Right ventricle myocardium inferior (tissue), 1 donor: ENCODE measurements at regions not wholly inside any gene's neighbourhood (a gene's known extent, or its start where the extent isn't known, plus 50 kb on each side); places are given as distances from the start of the nearest gene placed in this dataset.
"Not testable (repeated sequence)": the region's sequence is repeated elsewhere in the genome, so short reads cannot be mapped to it uniquely, and the experiment has no call there.

Source experiments
- ATAC-seq: fragments of 200-7000 bp; cut with Tn5 transposase; one replicate; pipeline ENCODE4 v1.9.1; 2020; ENCODE audit warnings: mild to moderate bottlenecking, moderate library complexity
- DNase-seq: peaks from one replicate; pipeline ENCODE4 v3.0.0; 2021; ENCODE audit errors: missing footprints
- intact Hi-C: fragments of 100-400 bp; cut with DNase I; formaldehyde crosslinking; loops from one replicate; pipeline ENCODE4 v1.11.0; 2022
- donor health status: DM: no; HTN: yes; CAD: no; lungs with severe emphysema.

DNA sequence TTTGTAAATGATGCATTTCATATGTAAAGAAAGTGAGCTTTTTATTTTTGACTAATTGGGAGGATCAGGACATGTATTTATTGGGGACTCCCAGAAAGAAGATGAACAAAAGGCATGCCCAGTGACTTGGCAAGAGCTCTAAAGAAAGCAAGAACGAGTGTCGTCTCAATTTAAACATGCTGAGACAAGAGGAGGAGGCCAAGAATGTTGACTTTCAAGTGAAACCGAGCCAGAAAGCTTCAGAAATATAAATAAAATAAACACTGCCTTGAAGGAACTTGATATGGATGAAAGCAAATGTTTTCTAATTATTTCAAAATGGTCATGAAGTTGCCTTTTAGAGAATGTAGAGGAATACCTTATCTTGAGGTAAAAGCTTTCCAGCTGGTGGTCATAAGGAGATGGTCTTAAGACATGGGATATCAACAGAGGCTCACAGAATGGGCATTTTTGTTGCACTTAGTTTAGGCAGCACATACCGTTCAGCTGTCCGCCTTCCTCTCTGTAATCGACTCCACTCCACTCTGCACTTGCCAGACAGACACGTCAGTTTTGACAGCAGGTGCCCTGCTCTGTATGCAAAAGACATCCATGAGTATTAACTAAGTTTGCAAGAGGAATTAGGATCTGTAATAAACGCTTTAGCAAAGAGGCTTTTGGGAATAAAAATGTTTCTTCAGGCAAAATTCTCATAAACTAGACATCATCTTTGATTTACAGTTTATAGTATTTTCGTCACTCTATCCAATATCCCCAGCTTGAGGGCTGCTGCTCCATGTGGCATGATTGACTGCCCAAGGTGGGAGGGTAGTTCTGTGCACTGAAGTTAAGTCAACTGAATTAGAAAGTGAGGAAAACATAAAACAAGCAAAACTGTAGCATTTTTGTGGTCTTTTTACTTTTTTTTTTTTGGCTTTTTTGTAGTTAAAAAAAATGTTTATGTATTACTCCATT is 613.1 kb downstream of the PKHD1 start:
- intact Hi-C loops, result no loop called here
- no peak for DNase-seq
- no peak for ATAC-seq

DNA sequence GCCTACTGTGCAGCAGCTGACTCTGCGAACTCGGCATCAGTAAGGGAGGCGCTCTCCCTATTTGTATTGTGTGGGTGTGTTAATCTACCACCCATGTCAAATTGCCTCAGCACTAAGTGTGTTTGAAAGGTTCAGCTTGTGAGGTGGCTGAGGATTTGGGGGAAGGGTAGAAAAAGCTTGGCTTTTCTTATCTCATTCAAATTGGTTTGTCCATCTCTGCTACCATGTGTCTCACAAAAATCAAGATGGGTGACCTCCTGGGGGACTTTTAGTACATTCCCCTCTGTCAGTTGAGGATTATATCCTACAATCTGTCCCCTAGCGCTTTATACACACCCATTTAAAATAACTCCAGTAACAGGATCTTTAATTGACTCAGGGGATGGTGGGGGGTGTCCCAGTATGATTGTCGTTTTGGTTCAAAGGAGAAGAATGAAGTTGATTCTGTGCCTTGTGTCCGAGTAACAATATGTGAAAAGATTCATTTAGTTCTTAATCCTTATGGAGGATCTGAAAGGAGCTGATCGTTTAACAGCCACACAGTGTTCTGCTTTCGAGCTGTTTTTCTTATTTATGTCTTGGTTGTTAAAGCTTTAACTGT is 609.6 kb downstream of the PKHD1 start:
- ATAC-seq (no peak), DNase-seq (no peak)
- intact Hi-C loops, result no loop called here

DNA sequence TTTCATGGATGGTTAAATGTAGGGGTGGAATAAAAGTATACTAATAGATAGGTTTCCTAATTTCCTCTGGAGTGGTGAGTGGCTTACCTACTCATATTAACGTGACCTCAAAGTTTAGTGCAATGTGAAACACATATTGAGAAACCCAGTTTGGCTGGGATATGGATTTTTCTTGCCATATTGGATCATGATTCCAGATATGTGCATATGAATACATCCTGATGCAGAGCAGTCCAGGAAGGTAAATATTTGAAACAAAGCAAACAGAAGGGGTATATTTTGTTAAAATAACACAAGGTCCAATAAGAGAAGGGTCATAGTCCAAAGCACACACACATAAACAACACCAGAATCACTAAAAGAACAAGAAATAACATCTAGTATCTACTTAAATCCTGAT is 608.1 kb downstream of the PKHD1 start:
- ATAC-seq (no peak), DNase-seq (no peak)
- intact Hi-C loops, result no loop called here

DNA sequence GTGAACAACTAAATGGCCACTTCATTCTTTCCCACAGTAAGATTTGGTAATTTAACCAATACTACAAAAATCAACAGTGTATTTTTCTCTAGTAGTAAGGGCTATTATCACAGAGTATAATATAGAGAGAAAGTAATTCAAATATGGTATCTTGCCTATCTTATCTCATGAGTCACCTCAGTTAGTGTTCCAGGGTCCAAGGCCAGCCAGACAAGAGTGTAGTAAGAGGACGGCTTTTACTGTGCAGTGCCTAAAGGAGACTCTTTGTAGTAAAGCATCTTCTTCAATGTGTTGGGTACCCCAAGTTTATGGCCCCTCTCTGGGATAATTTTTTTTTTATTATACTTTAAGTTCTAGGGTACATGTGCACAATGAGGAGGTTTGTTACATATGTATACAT is 607.4 kb downstream of the PKHD1 start:
- DNase-seq, result no peak
- intact Hi-C loops, result no loop called here
- no peak for ATAC-seq

DNA sequence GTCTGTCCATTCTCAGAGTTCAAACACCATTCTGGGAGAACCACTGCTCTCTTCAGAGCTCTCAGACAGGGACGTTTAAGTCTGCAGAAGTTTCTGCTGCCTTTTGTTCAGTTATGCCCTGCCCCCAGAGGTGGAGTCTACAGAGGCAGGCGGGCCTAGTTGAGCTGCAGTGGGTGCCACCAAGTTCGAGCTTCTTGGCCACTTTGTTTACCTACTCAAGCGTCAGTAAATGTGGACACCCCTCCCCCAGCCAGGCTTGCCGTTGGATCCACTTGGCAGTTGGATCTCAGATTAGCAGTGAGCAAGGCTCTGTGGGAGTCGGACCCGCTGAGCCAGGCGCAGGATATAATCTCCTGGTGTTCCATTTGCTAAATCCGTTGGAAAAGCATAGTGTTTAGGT is 601.5 kb downstream of the PKHD1 start:
- ATAC-seq, DNase-seq, intact Hi-C loops: not testable (repeated sequence)

DNA sequence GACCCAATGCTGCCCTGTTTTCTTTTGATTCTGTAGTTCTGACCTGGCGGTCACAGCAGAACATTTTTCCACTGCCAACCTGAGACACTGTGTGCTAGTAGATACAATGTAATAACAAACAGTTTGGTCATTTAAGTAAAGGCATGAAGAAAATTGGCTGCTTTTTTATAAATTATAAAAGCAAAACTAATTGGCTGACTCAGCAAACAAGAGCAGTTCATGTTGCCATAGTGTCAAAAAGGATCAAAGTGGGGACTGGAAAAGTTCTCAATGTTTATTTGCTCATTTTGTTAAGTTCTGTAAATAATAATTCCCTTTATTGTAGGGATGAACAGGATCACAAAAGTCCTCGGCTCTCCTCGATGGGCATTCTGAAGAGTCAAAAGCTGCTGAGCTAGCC is 599.5 kb downstream of the PKHD1 start:
- intact Hi-C loops, result no loop called here
- ATAC-seq (no peak), DNase-seq (no peak)

DNA sequence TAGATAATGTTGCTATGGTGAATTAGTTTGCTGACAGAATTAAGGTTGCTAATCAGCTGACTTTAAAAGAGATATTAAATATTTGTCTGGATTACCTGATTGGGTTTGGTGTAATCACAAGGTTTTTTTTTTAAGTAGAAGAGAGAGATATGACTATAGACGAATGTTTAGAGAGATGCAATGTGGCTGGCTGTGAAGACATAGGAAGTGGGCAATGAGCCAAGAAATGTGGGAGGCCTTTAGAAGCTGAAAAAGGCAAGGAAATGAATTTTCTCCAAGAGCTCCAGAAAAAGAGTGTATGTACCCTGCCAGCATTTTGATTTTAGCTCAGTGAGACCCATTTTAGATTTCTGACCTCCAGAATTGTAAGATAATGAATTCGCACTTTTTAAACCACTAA is 598.3 kb downstream of the PKHD1 start:
- ATAC-seq (no peak), DNase-seq (no peak)

DNA sequence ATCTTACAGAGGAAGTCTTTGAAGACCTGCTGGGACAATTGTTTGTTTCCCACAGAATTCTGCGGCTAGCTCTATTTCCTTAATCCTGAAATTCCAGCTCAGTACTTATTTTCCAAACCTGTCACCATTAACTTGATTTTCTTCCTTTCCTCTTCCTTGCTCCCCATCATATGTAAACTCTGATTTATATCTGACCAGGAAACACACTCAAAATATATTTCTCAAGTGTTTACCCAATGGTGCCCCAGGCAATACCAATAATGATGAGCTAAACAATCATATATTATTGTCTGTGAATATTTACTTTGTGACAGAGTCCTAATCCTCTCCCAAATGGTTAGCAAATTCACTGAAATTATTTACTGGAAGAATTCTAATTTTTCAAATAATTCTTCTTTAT is 597.3 kb downstream of the PKHD1 start:
- intact Hi-C loops, result no loop called here
- DNase-seq (no peak), ATAC-seq (no peak)

More for the DNA sequence above, 598.3 kb downstream of the PKHD1 start:
- intact Hi-C loops, result no loop called here

DNA sequence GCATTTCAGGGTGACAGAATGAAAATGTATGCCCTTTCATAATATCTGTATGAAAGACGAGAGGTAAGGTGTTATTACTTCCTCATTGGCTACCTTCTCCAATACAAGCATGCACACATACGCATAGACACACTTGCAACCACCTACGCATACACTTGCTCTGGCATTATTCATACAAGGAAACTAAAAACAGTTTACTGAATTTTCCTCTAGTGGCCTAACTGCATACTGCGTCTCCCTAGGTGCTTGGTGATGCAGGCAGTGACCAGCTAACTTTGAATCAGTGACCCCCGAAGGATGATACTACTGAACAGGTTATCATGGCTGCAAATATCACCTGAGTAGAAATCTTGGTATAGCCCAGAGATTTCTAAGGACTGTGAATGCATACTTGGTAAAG is 593.1 kb downstream of the PKHD1 start:
- no peak for ATAC-seq
- no peak for DNase-seq
- intact Hi-C loops, result no loop called here

DNA sequence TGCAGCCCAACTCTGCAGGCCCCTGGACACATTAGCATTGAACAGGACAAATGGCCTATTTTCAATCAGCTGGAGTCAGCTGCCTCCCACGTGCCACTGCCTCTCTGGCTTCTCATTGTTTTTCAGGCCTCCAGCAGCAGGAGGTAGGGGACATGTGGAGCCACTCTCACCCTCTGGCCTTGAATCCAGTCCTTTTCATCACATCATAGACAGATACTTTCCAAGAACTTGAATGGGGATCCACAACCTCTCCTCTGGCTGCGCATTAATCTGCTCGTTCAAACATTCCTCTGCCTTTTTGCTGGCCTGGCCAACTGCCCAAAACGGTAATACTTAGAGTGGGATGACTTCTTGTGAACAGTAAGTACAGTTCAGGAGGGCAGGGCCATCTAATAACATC is 592.3 kb downstream of the PKHD1 start:
- no peak for DNase-seq
- intact Hi-C loops, result no loop called here
- ATAC-seq, result no peak

DNA sequence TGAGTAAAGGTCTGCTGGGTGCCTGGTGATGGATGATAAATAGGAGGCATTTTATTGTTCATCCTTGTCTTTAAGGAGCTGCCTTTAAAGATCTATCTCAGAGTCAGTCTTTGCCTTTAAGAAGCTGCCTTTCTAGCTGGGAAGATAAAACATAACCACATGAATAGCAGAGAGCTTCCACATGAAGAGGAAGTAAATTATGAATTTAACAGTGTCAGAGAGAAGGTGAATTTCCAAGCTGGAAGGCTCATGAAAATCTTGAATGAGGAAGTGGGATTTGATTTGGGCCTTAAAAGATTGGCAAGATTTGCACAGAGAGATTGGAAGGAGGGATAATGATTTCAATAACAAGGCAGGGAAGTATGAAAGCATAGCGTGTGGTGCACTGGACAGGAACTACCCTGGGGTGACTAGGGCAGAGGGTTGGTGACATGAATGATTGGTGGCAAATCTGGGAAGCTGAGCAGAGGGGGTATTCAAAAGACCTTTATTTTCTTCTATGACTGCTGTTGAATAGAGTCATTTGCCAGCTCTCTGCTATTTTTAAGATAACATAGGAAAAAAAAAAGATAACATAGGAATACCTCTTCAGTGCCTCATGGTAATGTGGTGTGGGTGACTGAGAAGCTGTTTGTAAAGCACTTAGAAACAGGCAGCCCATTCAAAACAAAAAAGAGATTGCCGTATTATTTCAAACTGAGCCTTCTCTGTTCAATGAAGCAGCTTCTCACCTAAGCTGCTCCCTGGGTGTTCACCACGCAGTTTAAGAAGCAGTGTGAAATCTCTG is 591.6 kb downstream of the PKHD1 start:
- no peak for ATAC-seq
- intact Hi-C loops, result no loop called here
- no peak for DNase-seq

DNA sequence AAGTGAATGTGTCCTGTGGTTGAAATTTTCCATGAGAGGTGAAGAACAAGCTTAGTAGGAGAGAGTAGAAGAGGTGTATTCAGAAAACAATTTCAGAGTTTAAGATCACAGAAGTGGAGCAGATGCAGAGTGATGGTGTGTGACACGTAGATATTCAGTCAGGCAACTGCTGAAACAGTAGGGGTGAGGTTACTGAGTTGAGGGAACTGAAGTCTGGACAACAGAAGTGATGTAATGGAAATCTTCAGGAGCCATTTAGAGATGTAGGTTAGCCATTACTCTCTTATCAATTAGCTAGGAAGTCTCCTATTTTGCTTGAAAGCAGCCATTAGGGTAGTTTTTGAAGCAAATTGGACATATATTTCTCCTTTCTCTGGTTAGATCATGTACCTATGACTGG is 584.4 kb downstream of the PKHD1 start:
- DNase-seq (no peak), ATAC-seq (no peak)
- intact Hi-C loops, result no loop called here

DNA sequence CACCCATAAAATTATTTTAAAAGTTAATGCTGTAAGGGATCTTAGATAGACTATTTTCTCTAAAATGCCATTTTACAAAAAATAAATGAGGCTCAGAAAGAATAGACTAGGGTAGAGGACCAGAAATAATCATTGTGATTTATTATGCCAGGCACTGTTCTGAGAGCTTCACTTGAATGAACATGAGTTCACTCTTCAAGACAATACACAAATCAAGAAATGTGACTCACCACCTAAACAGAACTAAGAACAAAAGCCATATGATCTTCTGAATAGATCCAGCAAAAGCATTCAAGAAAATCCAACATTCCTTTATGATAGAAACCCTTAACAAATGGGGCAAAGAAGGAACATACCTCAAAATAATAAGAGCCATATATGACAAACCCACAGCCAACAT is 582.0 kb downstream of the PKHD1 start:
- no peak for ATAC-seq
- no peak for DNase-seq
- intact Hi-C loops, result no loop called here

DNA sequence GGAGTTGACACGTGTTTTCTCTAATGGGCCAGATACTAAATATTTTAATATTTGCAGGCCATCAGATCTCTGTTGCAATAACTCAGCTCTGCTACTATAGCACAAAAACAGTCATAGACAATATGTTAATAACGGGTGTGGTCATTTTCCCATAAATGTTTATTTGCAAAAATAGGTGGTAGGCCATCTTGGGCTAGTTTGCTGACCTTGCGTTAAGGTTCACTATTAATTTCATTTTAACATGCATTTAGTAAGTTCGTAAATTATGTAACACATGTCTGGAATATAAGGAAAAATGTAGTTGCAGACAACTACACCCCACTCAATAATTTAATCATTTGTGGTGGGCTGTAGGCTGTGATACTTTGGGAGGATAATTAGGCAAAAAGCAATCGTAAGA is 577.8 kb downstream of the PKHD1 start:
- intact Hi-C loops, result no loop called here
- no peak for DNase-seq
- ATAC-seq, result no peak

DNA sequence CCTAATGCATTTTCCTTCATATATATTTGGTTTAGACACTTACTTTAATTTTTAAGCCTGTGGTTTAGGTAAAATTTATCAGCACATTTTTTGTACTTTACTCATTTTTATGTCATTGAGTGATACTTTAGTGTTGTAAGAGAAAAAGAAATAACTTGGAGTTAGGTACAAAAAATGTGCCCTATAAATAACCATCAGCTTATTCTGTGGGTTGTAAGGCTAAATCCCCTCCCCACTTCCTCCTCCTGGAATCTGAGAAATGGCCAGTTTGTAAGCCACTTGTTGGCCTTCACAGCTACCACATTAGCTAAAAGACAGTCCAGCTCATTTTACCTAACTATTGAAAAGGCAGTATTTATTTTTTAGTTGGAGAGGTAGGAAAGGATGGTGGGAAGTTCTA is 576.3 kb downstream of the PKHD1 start:
- ATAC-seq (no peak), DNase-seq (no peak)
- intact Hi-C loops, result no loop called here

DNA sequence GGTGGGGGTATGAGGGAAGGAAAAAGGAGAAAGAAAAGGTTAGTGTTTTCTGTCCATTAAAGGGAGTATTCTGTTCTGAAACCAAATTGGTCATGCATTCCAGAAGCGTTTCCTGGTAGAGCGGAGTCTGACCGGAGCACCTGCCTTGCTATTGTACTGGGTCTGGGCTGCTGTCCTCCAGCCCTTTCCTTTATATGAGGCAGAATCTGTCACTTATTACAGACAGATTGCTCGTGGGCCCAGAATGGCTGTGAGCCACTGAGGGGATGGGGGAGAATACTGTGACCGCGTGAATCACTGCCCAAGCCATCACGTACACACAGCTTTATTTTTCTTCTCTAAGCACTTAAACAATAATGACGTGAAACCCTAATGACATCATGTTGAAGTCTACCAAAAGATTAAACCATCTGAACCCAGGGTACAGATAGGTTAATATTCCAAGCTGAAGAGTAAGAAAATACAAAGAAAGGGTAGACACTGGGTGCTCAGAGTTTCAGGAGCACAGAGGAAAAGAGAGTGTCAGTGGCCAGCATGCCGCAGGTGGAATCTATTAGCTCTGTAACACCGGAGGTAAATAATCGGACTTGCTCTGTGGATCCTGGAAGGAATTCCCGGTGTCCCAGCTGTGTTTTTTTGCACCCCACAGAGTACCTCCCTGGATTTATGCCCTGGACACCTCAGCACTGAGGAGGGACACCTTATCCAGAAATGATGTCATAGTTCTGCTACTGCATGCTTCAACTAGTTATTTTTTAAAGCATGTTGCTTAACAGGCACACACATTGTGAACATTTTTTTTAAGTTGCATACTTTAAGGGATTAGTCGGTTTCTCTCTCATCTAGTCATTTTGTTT is 573.3 kb downstream of the PKHD1 start:
- no peak for ATAC-seq
- no peak for DNase-seq
- intact Hi-C loops, result no loop called here

DNA sequence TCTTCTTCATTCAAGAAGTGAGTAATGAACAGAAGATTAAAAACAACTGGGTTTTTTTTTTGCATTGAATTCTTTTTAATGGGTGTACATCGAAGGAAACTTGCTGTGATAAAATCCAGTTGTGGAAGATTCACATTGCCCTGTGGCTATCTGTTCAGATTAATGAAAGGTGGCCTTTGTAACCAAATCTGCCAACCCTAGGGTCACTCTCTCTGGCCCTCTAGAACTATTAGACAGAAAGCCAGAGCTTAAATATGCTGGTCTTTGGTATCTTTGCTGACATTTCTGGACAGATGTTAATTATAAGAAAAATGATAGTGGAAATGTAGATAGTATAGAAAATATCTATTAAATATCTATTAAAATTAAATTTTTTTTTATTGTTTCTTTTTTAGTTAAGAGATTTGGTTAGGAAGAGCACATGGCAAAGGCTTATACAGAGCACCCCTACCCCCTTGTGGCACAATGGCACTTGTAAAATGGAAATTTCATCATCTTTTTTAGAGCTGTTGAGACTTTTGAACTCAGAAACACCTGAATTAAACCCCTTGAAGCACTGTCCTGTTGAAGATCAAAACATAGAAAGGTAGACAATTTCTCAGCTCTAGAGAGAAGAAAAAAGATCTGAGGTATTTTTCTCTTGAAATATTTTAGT is 572.5 kb downstream of the PKHD1 start:
- no peak for ATAC-seq
- DNase-seq, result no peak
- intact Hi-C loops, result no loop called here

DNA sequence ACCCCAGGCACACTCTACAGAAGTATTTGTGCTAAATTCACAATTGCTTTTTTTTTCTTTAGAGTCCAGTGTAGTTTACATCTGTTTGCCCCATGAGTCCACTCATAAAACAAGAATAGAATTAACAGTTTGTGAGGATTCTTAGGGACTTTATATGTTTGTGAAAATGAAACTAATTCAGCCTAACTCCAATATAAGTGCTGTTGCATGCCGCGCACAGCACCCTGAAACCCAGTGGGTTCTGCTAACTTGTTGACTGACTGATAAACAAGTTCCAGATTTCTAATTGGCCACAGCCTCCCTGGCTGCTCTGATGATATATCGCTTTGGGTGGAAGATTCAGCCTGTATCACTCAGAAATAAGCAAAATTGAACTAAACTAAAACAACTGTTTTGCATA is 561.4 kb downstream of the PKHD1 start:
- DNase-seq, result no peak
- ATAC-seq, result no peak
- intact Hi-C loops, result no loop called here
